ENCODE measurements at regions not wholly inside any gene's neighbourhood (a gene's known extent, or its start where the extent isn't known, plus 50 kb on each side); places are given as distances from the start of the nearest gene placed in this dataset.

GRCh38 chr1:121448851-121449250, 264.1 kb downstream of the SRGAP2C start:
- no peak for DNase-seq (ENCODE audit: low read depth, low spot score)
- intact Hi-C loops (cut with micrococcal nuclease; ENCODE audit: unreplicated experiment) (no loop called here), in situ Hi-C loops (cut with MboI) (no loop called here)
- ChIA-PET CTCF (no interaction called here), SMC1A (ENCODE audit: uncharacterized antibody, unreplicated experiment) (no interaction called here), RAD21 (ENCODE audit: unreplicated experiment) (no interaction called here), POLR2A (no interaction called here)
- WGBS (ENCODE audit: insufficient coverage, insufficient replicate concordance, low lambda C conversion rate, missing lambda C conversion rate), result 0% methylated on average over 2 of the region's 2 CpGs
- H3K27me3 ChIP-seq (replicated peaks in 1 of 2; ENCODE audit: control insufficient read depth in 2 of 2, insufficient read depth in 2 of 2, low read length in 1 of 2), result no peaks in the 10 kb centered on the region
- no peaks in the 10 kb centered on the region for H4K20me1 ChIP-seq (ENCODE audit: control insufficient read depth, insufficient read depth)
- no peaks in the 10 kb centered on the region for H3K36me3 ChIP-seq (ENCODE audit: control insufficient read depth in 2 of 2, insufficient read depth in 2 of 2, low read length in 1 of 2)
- no peak for ATAC-seq
- BruUV-seq (replicated peaks), result no TSS peak
- no peak overlapping the region for H3K4me3 ChIP-seq
- TF ChIP-seq SMARCA5 (IDR thresholded peaks at IDR 0.05), result no peak
- no peak for TF ChIP-seq PBX3 (IDR thresholded peaks at IDR 0.05; ENCODE audit: insufficient replicate concordance, low read depth, low read length)
- no peak for TF ChIP-seq HDAC6 (IDR thresholded peaks at IDR 0.05; ENCODE audit: unreplicated experiment)
- TF ChIP-seq WRNIP1 (IDR thresholded peaks at IDR 0.05; ENCODE audit: borderline replicate concordance, low read depth, low read length), result no peak
- H3K27ac ChIP-seq (ENCODE audit: control insufficient read depth, insufficient read depth), result no peak overlapping the region
- no peaks in the 10 kb centered on the region for H3K9me3 ChIP-seq (replicated peaks; ENCODE audit: control insufficient read depth, insufficient read depth, low read length)
- no peak overlapping the region for H3K9ac ChIP-seq (ENCODE audit: control insufficient read depth, insufficient read depth, low read length)
- no peaks in the 10 kb centered on the region for H3K79me2 ChIP-seq (ENCODE audit: control insufficient read depth, insufficient read depth, low read length)
- H2AFZ ChIP-seq (ENCODE audit: control insufficient read depth, low read depth, low read length), result no peak overlapping the region
- H3K4me1 ChIP-seq (ENCODE audit: control insufficient read depth, insufficient read depth, low read length), result no peaks in the 10 kb centered on the region
- no peak for FAIRE-seq
- H3K4me2 ChIP-seq (ENCODE audit: control insufficient read depth, insufficient read depth), result no peak overlapping the region

- in situ Hi-C loops (cut with MboI), result no loop called here
- H3K27ac ChIP-seq (ENCODE audit: control insufficient read depth, insufficient read depth), result no peak overlapping the region
- FAIRE-seq, result no peak
Observed at GRCh38 chr1:121452484-121452883, 267.7 kb downstream of the SRGAP2C start.

More at GRCh38 chr1:121452484-121452883, 267.7 kb downstream of the SRGAP2C start:
- H3K9ac ChIP-seq (ENCODE audit: control insufficient read depth, insufficient read depth, low read length), result no peak overlapping the region
- H3K9me3 ChIP-seq (replicated peaks; ENCODE audit: control insufficient read depth, insufficient read depth, low read length), result no peaks in the 10 kb centered on the region
- DNase-seq (ENCODE audit: low read depth, low spot score), result no peak
- H3K27me3 ChIP-seq (replicated peaks in 1 of 2; ENCODE audit: control insufficient read depth in 2 of 2, insufficient read depth in 2 of 2, low read length in 1 of 2), result no peaks in the 10 kb centered on the region
- no TSS peak for BruUV-seq (replicated peaks)
- ATAC-seq, result no peak
- SMC1A ChIA-PET (ENCODE audit: uncharacterized antibody, unreplicated experiment), result no interaction called here
- intact Hi-C loops (cut with micrococcal nuclease; ENCODE audit: unreplicated experiment), result no loop called here
- POLR2A ChIA-PET, result no interaction called here
- no peaks in the 10 kb centered on the region for H4K20me1 ChIP-seq (ENCODE audit: control insufficient read depth, insufficient read depth)
- no peak overlapping the region for H3K4me2 ChIP-seq (ENCODE audit: control insufficient read depth, insufficient read depth)
- H3K36me3 ChIP-seq (ENCODE audit: control insufficient read depth in 2 of 2, insufficient read depth in 2 of 2, low read length in 1 of 2), result no peaks in the 10 kb centered on the region
- RAD21 ChIA-PET (ENCODE audit: unreplicated experiment), result no interaction called here
- no peak overlapping the region for H3K4me3 ChIP-seq
- WGBS (ENCODE audit: insufficient coverage, insufficient replicate concordance, low lambda C conversion rate, missing lambda C conversion rate), result 95% methylated on average over 1 of the region's 1 CpG
- H2AFZ ChIP-seq (ENCODE audit: control insufficient read depth, low read depth, low read length), result no peak overlapping the region
- no peak for TF ChIP-seq POU2F2 (IDR thresholded peaks at IDR 0.05; ENCODE audit: borderline replicate concordance, low read depth, low read length)
- no peak for TF ChIP-seq BCL3 (IDR thresholded peaks at IDR 0.05; ENCODE audit: borderline replicate concordance, insufficient read depth, low read depth, low read length, poor library complexity, severe bottlenecking)
- TF ChIP-seq TCF12 (IDR thresholded peaks at IDR 0.05; ENCODE audit: low read depth, low read length), result no peak
- no peaks in the 10 kb centered on the region for H3K79me2 ChIP-seq (ENCODE audit: control insufficient read depth, insufficient read depth, low read length)
- H3K4me1 ChIP-seq (ENCODE audit: control insufficient read depth, insufficient read depth, low read length), result no peaks in the 10 kb centered on the region
- CTCF ChIA-PET, result no interaction called here
